Esophagus squamous epithelium (tissue), 4 donors: ENCODE measurements at regions not wholly inside any gene's neighbourhood (a gene's known extent, or its start where the extent isn't known, plus 50 kb on each side); places are given as distances from the start of the nearest gene placed in this dataset.
"Not testable (repeated sequence)": the region's sequence is repeated elsewhere in the genome, so short reads cannot be mapped to it uniquely, and the experiment has no call there.

Source experiments
- CTCF ChIP-seq, 6 experiments: fragments of 450-650 bp in 4 of 6; fragments of 200-600 bp in 2 of 6; sonication (generic) in 2 of 6; IDR thresholded peaks; one replicate each; pipeline ENCODE4 v1.5.1; 2016 to 2019; ENCODE audit warnings: antibody characterized with exemption in 6 of 6, mild to moderate bottlenecking in 4 of 6, moderate library complexity in 4 of 6
- POLR2A ChIP-seq, 4 donors: fragments of 450-650 bp; IDR thresholded peaks; one replicate each; pipeline ENCODE4 v1.6.1; 2017; ENCODE audit warnings: antibody characterized with exemption in 4 of 4, mild to moderate bottlenecking in 4 of 4, moderate library complexity in 3 of 4

GRCh38 chr18:5830902-5831301 is 64.4 kb downstream of the TMEM200C start:
- TF ChIP-seq CTCF, POLR2A (IDR thresholded peaks at IDR 0.05): not testable (repeated sequence)
